Posterior cingulate gyrus (tissue), 11 donors: ENCODE measurements at regions not wholly inside any gene's neighbourhood (a gene's known extent, or its start where the extent isn't known, plus 50 kb on each side); places are given as distances from the start of the nearest gene placed in this dataset.

Source experiments
- DNase-seq, 10 donors: peaks; one replicate each; pipeline versions ENCODE4 v3.0.0 to v3.0.0-alpha.2; 2020 to 2021; ENCODE audit warnings: mixed read lengths in 3 of 10
- intact Hi-C: fragments of 100-400 bp; cut with DNase I; formaldehyde crosslinking; loops from one replicate; pipeline ENCODE4 v1.15.1; 2023

GRCh38 chr12:92221656-92222315, 76.1 kb upstream of the BTG1 start:
- intact Hi-C loops, result no loop called here

GRCh38 chr12:92218394-92219077, 72.9 kb upstream of the BTG1 start:
- no peak for DNase-seq
- intact Hi-C loops, result no loop called here

More at GRCh38 chr12:92221656-92222315, 76.1 kb upstream of the BTG1 start:
- DNase-seq, result no peak

- intact Hi-C loops, result no loop called here
- no peak for DNase-seq
Measured at GRCh38 chr12:92216092-92216491, 70.4 kb upstream of the BTG1 start.

- DNase-seq, result no peak
- intact Hi-C loops, result no loop called here
Measured at GRCh38 chr12:92215358-92215757, 69.7 kb upstream of the BTG1 start.

GRCh38 chr12:92213166-92213565, 67.5 kb upstream of the BTG1 start:
- no peak for DNase-seq
- intact Hi-C loops, result no loop called here

GRCh38 chr12:92210071-92210470, 64.4 kb upstream of the BTG1 start:
- DNase-seq, result no peak
- intact Hi-C loops, result no loop called here

- intact Hi-C loops, result no loop called here
- DNase-seq, result no peak
Measured at GRCh38 chr12:92208613-92209121, 63.0 kb upstream of the BTG1 start.

GRCh38 chr12:92206596-92206995, 61.0 kb upstream of the BTG1 start:
- intact Hi-C loops, result no loop called here

GRCh38 chr12:92206011-92206410, 60.4 kb upstream of the BTG1 start:
- DNase-seq, result no peak
- intact Hi-C loops, result no loop called here

More at GRCh38 chr12:92206596-92206995, 61.0 kb upstream of the BTG1 start:
- no peak for DNase-seq

GRCh38 chr12:92199819-92200576, 54.4 kb upstream of the BTG1 start:
- DNase-seq, result no peak
- intact Hi-C loops, result no loop called here

- no peak for DNase-seq
- intact Hi-C loops, result no loop called here
Measured at GRCh38 chr12:92197815-92198214, 52.2 kb upstream of the BTG1 start.

GRCh38 chr12:92196368-92196767, 50.7 kb upstream of the BTG1 start:
- no peak for DNase-seq
- intact Hi-C loops, result no loop called here
